Left kidney (tissue), 1 donor: ENCODE measurements at regions not wholly inside any gene's neighbourhood (a gene's known extent, or its start where the extent isn't known, plus 50 kb on each side); places are given as distances from the start of the nearest gene placed in this dataset.
"Not testable (repeated sequence)": the region's sequence is repeated elsewhere in the genome, so short reads cannot be mapped to it uniquely, and the experiment has no call there.

ENCODE experiments used
- DNase-seq: peaks from one replicate; pipeline ENCODE4 v3.0.0-alpha.2; 2013

DNA sequence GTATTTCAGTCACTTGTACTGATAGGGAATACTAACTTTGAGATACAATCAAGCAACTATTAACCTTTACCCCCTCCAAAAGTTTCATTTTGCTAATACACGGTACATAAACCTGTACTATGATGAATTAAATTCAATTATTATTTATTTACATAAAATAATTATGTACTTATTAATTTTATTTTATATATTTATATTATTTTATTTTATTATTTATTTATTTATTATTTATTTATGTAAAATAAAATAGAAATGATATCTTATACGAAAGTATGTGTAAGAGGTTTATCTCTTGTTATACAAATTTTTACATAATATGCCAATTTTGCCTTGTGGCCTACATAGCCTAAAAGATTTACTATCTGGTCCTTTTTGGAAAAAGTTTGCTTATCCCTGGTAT is 564.3 kb downstream of the SLITRK5 start:
- no peak for DNase-seq

- DNase-seq, result no peak
These were observed 575.1 kb downstream of the SLITRK5 start for GRCh38 chr13:88246239-88246638.

- no peak for DNase-seq
These were observed 577.2 kb downstream of the SLITRK5 start for GRCh38 chr13:88248393-88248792.

DNA sequence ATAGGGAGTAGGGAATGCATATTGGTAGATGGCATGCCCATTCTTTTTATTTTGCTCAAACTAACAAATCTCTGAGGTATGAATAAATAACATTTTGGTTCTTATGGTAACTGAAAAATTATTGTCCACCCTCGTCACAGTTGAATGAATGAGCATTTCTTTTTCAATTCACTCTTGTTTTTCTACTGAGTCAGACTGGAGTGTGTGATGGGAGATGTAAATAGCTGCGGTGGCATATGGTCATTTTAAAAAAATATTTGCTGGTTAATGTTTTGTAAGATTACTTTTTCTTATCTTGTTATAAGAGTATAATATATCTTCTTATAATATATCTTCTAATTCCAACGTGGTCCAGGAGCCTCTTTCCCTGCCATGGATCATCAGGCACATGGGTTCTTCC is 586.5 kb downstream of the SLITRK5 start:
- DNase-seq, result no peak

DNA sequence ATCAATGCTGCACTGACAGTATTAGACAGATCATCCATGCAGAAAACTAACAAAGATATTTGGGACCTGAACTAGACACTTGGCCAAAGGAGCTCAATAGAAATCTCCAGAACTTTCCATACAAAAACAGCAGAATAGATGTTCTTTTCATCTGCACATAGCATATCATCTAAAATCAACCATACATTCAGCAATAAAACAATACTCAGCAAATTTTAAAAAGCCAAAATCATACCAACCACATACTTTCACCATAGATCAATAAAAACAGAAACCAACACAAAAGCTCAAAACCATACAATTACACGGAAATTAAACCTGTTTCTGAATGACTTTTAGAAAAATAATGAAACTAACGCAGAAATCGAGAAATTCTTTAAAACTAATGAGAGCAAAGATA is 592.6 kb downstream of the SLITRK5 start:
- DNase-seq, result no peak

- no peak for DNase-seq
These were observed 610.7 kb downstream of the SLITRK5 start for GRCh38 chr13:88281841-88282240.

DNA sequence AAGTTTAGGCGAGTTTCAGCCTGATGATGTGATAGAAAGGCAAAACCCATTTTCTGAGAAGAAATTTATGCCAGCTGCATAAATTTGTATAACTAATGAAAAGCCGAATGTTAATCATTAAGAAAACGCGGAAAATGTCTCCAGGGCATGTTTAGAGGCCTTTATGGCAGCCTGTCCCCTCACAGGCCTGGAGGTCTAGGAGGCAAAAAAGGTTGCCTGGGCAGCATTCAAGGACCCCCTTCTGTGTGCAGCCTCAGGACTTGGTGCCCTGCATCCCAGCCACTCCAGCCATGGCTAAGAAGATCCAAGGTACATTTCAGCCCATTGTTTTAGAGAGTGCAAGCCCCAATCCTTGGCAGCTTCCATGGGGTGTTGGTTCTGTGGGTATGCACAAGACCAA is 614.2 kb downstream of the SLITRK5 start:
- no peak for DNase-seq

GRCh38 chr13:88288326-88288725 is 617.2 kb downstream of the SLITRK5 start:
- no peak for DNase-seq

DNA sequence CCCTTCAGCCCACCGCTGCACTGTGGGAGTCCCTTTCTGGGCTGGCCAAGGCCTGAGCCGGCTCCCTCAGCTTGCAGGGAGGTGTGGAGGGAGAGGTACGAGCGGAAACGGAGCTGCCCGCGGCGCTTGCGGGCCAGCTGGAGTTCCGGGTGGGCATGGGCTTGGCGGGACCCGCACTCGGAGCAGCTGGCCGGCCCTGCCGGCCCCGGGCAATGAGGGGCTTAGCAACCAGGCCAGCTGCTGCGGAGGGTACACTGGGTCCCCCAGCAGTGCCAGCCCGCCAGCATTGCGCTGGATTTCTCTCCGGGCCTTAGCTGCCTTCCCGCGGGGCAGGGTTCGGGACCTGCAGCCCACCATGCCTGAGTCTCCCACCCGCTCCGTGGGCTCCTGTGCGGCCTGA is 620.6 kb downstream of the SLITRK5 start:
- DNase-seq, result not testable (repeated sequence)

DNA sequence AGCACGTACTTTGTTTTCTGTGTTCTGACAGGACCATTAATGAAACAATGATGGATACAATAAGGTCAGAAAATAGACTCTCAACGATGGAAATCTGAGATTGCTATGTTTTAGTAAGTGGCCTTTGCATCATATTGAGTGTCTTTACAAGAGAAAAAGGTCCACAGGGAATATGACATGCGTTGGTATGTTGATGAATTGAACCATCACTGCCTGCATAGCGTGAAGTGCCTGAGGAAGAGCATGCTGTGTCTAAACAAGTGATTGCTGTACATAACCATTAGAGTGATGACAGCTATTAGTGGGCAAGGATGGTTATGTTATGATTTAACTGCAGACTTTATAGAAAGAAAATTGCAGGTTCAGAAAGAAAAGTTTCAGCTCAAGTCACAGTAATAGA is 623.2 kb downstream of the SLITRK5 start:
- no peak for DNase-seq

DNA sequence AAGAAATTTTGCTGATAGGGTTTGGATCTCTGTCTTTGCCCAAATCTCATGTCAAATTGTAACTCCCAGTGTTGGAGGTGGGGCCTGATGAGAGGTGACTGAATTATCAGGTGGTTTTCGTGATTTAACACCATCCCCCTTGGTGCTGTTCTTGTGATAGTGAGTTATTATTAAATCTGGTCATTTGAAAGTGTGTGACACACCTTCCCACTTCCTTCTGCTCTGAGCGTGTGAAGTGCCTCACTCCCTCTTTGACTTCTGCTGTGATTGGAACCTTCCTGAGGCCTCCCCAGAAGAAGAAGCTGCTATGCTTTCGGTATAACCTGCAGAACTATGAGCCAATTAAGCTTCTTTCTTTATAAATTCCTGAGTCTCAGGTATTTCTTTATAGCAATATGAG is 632.0 kb downstream of the SLITRK5 start:
- DNase-seq, result no peak

DNA sequence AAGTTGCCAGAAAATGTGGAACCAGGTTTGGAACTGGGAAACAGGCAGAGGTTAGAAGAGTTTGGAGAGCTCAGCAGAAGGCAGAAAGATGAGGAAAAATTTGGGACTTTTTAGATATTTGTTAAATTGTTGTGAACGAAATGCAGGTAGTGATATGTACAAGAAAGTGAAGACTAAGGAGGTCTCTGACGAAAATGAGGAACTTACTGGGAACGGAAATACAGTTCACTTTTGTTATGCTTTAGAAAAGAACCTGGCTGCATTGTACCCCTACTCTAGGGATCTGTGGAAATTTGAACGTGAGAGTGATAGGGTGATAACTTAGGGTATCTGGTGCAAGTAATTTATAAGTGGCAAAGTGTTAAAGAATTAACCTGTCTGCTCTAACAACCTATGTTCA is 632.4 kb downstream of the SLITRK5 start:
- no peak for DNase-seq

DNA sequence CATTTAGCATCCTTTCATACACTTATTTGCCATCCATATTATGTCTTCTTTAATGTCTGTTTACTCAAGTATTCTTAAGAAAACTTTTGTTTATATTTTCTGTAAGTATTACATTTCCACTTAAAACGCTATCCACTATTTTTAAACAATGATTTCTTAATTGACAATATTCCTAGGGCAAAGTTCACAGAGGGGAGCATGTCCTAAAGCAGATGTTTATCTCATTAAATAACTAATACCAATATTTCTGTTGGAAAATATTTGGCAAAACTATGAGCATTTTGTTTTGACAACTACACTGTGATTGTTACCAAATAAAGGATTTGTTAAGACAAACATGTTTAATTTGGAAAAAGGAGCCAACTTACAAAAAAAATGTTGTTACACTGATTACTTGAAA is 643.3 kb downstream of the SLITRK5 start:
- no peak for DNase-seq

DNA sequence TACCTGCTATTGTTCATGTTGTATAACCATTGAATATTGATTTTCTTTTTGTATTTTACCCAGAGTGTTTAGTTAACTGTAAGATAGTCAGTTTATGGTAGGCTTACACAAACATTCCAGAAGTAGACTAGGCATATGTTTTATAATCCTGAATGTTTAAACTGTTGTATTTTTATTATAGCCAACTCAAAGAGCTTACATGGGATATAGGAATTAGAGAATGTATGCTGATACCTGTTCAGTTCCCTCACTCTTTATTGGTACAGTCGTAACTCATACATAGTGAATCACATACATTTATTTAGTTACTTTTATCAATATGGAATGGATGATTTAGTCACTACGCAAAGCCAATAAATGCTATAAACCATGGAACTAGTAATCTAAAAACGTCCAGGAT is 657.9 kb downstream of the SLITRK5 start:
- DNase-seq, result no peak

- DNase-seq, result peak; percentile 26
These were observed 668.1 kb downstream of the SLITRK5 start for GRCh38 chr13:88339271-88339741.

DNA sequence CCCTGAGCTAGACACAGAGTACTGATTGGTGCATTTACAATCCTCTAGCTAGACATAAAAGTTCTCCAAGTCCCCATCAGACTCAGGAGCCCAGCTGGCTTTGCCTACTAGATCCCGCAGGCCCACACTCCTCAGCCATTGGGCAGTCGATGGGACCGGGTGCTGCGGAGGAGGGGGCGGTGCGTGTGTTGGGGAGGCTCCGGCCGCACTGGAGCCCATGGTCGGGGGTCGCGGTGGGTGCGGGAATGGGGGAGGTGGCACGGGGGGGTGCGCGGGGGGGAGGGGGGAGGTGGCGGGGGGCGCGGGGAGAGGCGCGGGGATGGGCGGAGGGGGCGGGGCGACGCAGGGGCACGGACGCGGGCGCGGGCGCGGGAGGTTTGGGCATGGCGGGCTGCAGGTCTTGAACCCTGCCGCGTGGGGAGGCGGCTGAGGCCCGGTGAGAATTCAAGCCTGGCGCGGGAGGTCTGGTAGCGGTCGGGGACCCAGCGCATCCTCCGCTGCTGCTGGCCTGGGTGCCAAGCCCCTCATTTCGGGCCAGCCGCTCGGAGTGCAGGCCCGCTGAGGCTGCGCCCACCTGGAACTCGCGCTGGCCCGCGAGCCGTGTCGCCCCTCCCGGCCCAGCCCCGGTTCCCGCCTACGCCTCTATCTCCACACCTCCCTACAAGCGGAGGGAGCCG is 674.1 kb downstream of the SLITRK5 start:
- no peak for DNase-seq

GRCh38 chr13:88360761-88361160 is 689.6 kb downstream of the SLITRK5 start:
- no peak for DNase-seq

- peak; percentile 13 for DNase-seq
These were observed 698.7 kb downstream of the SLITRK5 start for GRCh38 chr13:88369866-88370265.

- DNase-seq, result no peak
These were observed 705.7 kb downstream of the SLITRK5 start for GRCh38 chr13:88376760-88377388.

GRCh38 chr13:88377852-88378251 is 706.7 kb downstream of the SLITRK5 start:
- no peak for DNase-seq

- DNase-seq, result no peak
These were observed 713.4 kb downstream of the SLITRK5 start for GRCh38 chr13:88384542-88384941.

- no peak for DNase-seq
These were observed 724.6 kb downstream of the SLITRK5 start for GRCh38 chr13:88395804-88396203.

DNA sequence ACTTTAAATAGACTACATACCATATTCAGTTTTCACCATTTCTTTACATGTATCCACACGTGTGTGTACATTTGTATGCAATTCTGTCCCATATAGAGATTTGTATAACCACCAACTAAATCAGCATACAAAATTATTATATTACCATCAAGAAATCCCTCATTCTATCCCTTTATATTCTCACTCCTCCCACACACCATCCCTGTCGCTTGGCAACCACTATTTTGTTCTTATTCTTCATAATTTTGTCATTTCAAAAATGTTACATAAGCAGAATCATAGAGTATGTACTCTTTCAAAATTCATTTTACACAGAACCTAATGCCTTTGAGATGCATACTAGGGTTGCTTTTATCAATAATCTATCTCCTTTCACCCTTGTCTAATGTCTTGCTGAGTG is 740.5 kb downstream of the SLITRK5 start:
- no peak for DNase-seq

DNA sequence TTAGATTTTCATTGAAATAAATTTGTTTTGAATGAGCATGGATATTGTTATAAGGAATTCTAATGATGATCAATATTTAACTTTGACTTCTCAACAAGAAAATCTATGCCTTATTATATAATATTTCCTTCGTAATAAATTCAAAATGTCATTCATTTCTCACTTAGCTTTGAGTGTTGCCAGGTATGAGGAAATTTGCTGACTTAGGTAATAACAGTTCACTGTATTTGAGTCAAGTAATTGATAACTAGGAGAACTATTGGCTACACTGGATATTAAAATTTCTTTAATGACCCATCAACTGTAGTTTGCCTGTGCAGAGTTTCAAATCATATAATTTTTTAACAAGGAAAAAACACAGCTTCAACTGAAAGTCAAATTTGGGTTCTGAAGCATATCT is 746.6 kb downstream of the SLITRK5 start:
- no peak for DNase-seq
